HG03520 (cell line): ENCODE measurements at regions not wholly inside any gene's neighbourhood (a gene's known extent, or its start where the extent isn't known, plus 50 kb on each side); places are given as distances from the start of the nearest gene placed in this dataset.

Experiments
- ATAC-seq: cut with Tn5 transposase; IDR thresholded peaks from one replicate; pipeline ENCODE4 v1.9.1; 2021; ENCODE audit warnings: mild to moderate bottlenecking, moderate library complexity; ENCODE audit not compliant: unreplicated experiment

DNA sequence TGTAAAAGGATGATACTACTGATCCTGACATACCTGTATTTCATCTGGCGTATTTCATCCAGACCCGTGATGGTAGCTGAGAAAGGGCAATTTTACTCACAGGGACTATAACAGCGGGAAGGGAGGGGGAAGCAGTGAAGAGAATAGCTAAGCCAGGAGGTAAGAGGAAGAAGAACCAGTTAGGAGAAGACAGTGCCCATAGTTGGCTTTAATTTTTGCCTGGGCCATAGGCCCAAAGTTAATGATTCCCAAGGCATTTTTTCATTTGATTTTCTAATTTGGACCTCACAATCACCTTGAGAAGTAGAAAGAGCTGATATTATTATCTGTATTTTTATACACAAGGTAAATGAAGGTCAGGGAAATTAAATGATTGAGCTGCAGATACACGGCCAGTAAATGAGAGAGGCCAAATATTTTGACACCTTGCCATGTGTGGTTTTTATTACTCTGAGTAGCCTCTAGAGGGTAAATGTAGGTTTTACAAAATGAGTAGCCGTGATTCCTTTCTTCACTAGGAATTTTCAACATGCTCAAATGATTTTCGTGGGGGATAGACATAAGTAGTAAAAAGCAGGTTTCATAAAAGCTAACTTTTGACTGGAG, 382.2 kb downstream of the FUT8 start:
- ATAC-seq, result no peak

DNA sequence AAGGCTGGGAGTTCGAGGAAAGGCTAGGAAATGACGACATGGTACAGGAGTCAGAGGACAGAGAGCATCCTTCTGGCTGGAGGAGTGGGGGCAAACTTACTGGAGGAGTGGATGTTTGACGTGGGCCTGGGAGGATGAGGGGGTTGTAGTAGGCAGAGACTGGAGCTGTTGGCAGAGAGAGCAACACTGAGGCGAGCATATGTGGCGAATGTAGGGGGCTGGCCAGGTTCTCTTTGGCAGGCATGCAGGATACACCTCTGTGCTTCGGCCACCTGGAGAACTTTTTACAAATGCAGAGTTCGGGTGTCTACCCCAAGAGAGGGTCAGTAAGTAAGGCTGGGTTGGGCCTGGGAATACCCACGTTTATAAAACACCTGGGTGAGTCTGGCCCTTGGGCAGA, 385.7 kb downstream of the FUT8 start:
- no peak for ATAC-seq

DNA sequence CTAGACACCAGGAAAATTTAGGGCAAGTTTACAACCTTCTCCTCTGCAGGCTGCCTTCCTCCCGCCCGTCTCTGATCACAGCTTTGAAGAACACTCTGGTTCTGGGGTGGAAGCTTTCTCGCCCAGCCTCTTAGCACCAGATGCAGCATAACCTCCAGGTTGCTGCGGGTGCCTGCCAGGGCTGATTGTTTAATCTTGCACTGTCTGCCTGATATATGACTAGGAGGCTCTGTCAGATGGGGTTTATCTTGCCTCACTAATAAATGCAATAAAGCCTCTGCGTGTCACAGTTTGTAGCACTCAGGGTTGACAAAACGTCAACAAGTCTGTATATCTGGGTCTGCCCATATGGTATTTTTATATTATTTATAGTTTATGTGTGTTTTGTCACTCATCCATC, 388.2 kb downstream of the FUT8 start:
- no peak for ATAC-seq

DNA sequence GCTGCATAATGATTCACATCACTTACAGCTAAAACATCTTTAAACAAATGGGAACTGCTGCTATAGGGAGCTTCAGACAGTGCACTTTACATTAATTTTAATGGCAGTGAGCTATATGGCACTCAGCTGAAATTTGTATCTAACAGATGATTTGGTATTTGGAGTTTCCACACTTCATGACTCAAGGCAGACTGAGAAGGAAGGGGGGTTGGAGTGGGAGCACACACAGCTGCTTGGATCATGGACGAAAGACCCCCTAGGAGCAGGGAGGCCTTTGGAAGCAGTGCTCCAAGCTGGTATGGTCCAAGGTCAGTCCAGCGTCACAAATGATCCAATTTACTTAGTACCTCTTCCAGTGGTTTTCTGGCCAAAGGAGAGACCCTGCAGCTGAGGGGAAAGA, 389.7 kb downstream of the FUT8 start:
- ATAC-seq, result no peak

DNA sequence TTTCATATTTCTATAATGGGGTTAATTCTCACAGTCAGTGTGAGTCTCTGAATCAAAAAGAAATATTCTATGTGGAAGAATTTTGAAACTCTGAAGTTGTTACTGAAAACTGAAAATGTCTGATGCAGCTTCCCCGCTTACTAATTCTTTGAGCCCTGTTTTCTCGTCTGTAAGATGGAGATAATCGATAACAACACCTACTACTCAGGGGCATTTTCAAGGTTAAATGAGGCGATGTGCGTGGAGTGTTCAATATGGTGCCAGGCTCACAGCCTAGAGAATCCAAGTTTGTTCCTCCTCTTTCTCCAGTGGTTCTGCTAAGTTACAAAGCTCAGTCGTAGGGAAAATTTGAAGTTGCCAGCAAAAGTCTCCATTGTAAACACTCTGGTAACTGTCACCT, 391.4 kb downstream of the FUT8 start:
- no peak for ATAC-seq

DNA sequence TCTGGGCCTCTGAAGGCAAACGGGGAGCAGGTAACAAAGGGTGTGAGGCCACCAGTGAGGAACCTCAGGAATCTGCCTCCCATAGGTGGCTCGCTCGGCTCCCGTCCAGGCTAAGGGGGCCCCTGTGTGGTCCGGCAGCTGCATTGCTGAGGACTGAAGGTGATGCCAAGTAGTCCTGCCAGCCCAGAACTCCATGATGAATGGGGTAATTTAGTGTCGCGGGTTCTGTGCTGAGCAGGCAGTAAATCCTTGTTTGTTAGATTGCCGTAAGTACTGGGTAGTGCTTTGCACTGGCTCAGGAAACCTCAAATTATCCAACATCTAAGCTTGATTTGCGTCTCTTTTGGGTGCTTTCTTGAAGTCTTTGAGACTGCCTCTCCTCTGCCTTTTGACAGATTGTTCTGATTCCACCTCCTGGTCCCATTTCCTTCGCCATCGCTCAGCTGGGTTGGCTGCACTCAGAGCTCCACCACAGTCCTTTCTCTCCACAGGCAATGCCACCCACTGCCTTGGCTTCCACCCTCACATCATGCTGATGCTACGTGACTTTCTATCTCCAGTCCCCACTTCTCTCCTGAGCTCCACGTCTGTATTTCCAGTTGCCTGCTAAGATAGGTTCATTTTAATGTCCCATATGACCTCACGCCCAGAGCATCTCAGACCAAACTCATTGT, 392.0 kb downstream of the FUT8 start:
- no peak for ATAC-seq

DNA sequence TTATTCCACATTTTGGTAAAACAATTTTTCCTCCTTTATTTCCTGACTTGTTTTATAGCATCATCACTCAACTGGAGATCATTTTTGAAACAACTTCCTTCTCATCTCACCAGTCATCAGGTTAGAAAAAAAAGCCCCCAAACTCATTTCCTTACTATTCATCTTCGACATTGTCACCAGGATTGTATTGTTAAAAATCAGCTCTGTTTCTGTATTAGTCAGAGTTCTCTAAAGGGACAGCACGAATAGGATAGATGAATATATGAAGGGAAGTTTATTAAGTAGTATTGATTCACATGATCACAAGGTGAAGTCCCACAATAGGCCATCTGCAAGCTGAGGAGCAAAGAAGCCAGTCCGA, 392.6 kb downstream of the FUT8 start:
- ATAC-seq, result no peak

DNA sequence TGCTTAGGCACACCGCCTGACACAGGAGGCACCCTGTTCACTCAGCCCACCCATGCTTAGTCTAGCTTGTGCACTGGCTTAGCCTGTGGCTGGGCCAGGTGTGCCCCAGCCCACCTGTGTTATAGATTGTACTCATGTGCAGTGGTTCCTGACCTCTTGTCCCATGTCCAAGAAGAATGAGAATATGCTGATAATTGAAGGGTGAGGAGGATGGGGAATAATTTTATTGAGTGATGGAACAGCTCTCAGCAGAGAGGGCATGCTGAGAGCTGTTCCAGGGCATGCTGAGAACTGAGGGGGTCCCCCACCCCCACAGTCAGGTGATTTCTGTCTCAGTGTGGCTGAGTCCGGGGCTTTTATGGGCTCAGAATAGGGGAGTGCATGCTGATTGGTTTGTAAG, 395.9 kb downstream of the FUT8 start:
- ATAC-seq, result no peak

DNA sequence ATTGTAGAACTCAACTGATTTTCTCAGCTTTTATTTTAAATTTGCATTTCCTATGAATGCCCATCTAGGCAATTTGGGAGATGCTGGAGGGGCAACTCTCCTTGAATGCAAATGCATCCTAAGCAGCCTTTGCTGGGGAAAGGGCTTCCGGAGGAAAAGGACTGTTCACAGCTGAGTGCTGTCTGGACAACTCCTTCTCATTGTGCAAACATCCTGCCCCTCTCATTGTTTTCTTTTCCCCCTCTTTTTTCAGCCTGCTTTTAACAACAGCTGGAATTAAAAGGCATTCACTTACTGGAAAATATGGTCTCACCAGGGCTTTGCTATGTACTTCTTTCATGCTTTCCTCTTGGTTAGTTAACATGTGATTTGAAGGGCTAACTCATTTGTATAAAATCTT, 397.8 kb downstream of the FUT8 start:
- ATAC-seq, result no peak

DNA sequence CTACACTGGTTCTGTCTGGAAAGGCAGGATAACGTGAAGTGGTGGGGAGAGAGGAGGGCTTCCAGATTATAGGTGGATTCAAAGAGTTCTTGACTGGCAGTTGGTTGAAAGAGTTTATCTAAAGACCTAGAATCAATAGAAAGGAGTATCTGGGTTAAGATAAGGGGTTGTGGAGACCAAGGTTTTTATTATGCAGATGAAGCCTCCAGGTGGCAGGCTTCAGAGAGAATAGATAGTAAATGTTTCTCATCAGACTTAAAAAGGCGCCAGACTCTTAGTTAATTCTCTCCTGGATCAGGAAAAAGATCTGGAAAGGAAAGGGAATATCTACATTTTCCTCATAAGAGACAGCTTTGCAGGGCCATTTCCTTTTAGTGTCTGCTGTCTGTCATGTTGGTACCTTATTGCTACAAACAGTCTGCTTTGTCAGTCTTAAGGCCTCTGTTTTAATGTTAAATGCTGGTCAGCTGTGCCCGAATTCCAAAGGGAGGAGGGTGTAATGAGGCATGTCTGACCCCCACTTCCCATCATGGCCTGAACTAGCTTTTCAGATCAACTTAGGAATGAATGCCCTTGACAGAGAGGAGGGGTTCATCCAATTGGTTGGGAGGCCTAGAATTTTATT, 401.3 kb downstream of the FUT8 start:
- ATAC-seq, result no peak

DNA sequence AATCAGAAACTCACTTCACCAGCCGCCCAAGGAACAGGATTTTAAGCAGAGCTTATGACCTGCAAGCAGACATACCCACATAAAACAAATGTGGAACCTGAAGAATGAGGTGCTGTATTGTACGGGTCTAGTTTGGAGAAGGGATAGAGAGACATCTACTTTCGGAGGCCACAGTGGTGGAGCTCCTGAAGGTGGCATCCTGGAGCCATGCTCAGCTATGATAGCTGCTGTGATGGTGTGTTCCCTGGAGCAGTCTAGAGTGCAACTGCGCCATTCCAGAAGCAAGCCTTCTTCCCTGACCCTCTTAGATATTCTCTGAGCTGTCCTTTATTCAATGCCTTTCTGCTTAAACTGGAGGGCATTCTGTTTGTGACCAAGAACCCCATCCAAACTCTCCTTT, 402.6 kb downstream of the FUT8 start:
- no peak for ATAC-seq

DNA sequence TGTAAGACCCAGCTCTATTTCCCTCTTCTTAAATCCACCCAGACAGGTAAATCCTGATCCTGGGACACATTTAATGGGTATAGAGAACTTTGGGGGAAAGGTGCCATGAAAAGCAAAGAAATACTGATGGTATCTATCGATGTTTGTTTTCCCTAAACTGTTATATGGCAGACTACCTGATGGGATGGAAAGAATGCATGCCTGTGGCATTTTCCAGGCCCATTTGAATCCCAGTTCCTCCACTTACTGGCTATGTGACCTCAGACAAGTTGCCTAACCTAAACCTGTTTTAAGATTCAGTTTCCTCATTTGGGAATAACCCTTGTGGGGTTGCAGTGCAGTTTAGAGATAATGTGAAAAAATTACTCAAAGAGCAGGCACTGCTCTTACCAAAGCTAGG, 404.5 kb downstream of the FUT8 start:
- ATAC-seq, result no peak

DNA sequence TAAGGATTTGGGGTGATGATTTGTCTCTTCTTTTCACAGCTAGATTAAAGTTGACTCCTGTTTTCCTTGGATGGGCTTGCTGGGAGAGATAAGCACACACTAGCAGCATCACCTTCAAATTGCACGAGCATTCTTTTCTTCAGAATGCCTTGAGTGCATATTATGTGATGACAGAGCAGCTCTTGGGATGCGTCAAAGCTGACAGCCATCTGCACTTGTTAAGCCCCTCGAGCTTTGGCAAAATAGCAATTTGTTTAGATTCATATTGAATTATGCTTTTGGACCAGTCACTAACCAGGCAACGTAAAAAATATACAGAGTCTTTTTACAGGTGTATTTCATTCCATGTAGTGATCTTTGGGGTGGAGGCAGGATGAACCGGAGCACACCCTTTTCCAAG, 407.0 kb downstream of the FUT8 start:
- no peak for ATAC-seq

DNA sequence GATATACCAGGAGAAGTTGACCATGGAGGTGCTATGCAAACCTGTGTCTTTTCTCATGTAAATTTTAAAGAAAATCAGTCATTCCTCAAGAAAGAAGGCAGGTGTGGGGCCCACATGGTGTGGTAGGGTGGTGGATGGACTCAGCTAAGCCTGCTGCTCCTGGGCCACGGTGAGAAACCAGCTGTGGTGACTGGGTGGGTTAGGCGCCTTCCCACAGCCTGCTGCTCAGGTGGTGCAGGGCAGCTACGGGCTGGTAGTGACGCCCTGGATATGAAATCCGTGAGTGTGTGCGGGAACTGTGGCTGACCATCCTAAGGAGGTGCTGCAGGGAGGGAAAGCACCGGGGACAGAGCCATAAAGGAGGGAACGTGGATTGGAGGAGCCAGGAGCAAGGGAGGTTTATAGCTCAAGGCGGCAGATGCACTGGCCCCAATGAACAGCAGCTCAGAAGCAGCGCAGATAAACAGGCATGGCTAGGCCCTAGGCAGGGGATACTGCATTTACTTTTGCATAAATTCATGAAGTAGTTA, 408.8 kb downstream of the FUT8 start:
- ATAC-seq, result no peak

DNA sequence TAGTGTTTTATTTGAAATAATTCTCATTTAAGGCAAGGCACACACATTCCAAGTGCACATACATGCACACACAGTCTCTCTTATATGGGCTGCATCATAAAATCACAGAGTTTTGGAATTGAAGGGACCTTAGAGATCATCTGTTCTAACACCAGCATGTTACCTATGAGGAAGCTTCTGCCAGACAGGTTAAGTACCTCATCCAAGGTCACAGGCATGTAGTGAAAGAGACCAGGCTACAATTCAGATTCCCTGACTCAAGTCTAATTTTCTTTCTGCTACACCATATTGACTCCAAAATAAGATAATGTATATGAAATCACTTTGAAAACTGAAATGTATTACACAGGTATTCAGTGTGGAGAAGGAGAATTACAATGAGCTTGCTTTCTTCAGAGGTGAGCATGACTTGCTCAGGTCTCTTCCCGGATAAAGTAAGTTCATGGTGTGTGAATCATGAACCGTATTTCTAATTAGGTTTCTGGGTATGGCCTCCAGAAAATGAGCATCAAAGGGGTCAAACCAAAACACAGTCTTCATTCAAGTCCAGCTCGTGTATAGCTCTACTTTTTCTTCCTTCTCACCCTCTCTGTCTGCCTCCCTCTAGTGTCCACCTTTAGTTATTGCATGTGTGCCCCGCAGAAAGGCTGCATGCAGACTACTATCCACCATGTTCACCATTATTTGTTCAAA, 411.9 kb downstream of the FUT8 start:
- no peak for ATAC-seq

DNA sequence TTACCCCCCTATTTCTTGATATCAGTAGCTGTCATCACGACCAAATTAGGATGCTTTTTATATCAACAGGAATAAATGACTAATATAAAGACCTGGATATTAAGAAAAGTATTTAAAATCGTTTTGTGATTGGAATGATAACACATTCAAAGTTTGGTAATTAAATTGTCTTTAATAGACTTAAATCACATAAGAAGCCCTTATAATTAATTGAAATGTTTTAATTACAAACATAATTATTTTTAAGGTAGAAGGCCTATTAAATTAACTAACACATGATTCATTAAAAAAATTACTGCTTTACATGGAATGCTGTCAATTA, 412.4 kb downstream of the FUT8 start:
- ATAC-seq, result no peak

DNA sequence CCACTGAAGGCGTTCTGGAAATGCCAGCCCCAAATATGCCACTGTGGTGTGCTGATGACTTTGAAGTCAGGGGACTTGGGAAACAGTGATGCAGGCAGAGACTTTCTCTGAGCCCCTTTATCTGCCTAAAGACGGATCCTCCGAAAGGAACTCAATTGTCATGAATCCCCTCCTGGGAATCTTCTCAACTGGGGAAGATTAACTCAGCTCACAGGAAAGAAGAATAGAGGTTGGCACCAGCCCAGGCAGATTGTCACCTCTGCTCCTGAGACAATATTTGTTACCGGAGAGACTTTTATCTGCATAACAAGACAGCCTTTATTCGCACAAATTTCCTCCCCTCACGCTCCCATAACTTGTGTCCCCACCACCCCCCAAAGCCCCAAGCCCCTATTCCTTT, 414.4 kb downstream of the FUT8 start:
- no peak for ATAC-seq

DNA sequence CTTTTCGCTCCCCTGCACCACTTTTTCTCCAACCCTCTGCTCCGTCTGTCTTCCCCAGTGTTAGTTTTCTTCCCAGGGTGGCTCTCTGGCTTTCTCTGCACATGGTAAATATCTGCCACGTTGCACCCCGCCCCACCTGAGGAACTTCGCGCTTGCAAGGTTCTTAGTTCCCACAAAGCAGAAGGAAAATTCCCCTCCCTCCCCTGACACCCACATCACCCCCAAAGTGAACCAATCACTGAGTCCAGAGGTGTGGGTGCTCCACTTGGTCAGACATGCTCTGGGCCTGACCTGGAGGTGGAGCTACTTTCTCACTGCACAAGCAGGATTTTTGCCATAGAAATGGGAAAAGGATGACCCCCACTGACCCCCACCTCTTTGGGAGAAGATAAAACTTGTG, 415.0 kb downstream of the FUT8 start:
- no peak for ATAC-seq

DNA sequence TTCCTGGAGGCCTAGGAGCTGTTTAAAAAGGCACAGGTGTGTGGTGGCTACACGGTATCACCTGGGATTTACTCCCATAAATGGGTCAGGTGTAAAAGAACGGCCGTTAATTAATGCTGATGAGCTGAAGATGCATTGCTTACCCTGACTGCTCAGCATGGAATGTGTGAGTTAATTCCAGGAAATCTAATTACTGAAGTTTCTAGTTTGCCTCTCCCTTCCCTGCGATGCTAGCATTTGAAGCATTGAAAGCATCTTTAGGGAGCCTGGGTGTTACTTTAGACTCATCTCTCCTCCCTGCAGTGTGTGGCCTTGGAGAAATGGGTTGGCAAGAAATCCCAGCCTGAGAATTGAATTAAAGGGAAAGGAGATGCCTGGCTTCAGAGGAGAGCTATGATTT, 415.9 kb downstream of the FUT8 start:
- no peak for ATAC-seq

DNA sequence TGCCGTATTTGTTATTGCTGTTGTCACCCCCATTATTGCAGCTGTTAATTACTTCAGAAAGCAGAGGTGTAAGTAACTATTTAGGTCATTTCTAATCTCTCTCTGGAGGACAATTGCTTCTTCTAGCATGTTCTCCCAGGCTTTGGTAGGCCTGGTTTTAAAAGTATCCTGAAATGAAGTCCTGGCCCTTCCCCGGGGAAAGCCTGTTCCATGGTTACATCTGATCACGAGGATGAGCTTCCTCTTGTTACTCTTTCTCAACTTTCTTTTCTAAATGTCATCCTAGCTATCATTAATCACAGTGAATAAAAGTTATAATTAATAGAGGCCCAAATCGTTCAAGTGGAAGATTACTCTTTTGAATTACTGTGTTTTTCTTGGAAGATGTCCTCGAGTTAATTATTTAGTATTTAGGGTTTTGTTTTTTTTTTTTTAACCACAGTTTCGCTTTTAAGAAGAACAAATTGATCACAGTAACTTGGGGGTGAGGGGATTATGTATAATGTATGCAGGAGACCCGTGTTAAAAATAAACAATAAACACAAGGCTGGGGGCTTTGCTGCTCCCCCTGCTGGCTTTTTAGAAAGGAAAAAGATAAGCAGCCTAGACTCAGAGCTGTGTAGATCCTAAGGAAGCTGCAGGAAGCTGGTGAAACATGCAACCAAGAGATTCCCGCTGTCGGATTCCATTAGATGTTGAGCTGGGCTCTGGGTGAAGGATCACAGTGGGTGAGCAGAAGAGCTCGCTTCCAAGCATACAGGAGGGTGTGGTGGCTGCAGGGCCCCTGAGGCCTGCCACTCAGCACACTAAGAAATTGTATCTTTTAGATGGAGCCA, 420.1 kb downstream of the FUT8 start:
- no peak for ATAC-seq

DNA sequence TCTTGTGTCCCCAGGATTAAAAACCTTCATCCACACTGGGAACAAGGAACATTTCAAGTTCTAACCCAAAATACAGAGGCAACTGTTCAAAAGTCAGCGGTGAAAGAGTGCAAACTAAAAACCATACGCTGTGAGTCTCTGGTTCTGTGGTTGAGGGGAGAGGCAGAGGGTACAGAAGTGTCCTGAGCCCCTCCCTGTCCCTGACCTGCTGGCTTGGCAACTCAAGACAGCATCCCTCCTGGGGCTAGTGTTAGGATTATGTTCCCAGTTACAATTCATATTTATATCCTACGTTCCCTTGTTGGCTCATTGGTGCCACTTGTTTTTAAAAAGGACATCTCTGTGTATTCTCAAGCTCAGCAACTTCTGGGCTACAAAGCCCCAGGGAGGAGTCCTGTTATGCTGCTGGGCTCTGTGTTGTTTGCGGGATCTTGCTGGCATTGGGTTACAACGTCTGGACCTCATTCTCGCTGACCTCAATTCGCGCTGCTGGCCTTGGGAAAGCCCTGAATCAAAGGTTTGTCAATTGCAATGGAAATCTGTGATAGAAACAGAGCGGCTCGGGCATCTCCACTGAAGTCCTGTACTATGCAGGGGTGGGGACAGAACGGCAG, 420.8 kb downstream of the FUT8 start:
- ATAC-seq, result no peak
